Mesenchymal stem cell (in vitro differentiated cells and primary cell): ENCODE measurements at regions not wholly inside any gene's neighbourhood (a gene's known extent, or its start where the extent isn't known, plus 50 kb on each side); places are given as distances from the start of the nearest gene placed in this dataset.

Experiments used
- DNase-seq: peaks from one replicate; pipeline ENCODE4 v3.0.0-alpha.2; 2013
- H2AFZ ChIP-seq: one replicate; pipeline ENCODE4 v1.6.1; 2013; ENCODE audit warnings: low read depth, mild to moderate bottlenecking, control low read depth, inconsistent platforms, low read length, moderate library complexity
- H2AK5ac ChIP-seq: 2 replicates; pipeline ENCODE4 v1.6.1; 2013; ENCODE audit warnings: low read length, moderate library complexity, mild to moderate bottlenecking, inconsistent platforms; ENCODE audit not compliant: severe bottlenecking
- H2BK120ac ChIP-seq: one replicate; pipeline ENCODE4 v1.6.1; 2013; ENCODE audit warnings: low read depth, mild to moderate bottlenecking, inconsistent platforms, low read length, moderate library complexity
- H2BK12ac ChIP-seq, 2 experiments: one replicate each; pipeline ENCODE4 v1.6.1; 2013; ENCODE audit warnings: inconsistent platforms in 2 of 2, low read length in 2 of 2, mild to moderate bottlenecking in 2 of 2, moderate library complexity in 2 of 2, control low read depth in 1 of 2
- H2BK15ac ChIP-seq: one replicate; pipeline ENCODE4 v1.6.1; 2013; ENCODE audit warnings: mild to moderate bottlenecking, low read depth, inconsistent platforms; ENCODE audit not compliant: poor library complexity, severe bottlenecking
- H2BK5ac ChIP-seq: 2 replicates; pipeline ENCODE4 v1.6.1; 2013; ENCODE audit warnings: low read depth, mild to moderate bottlenecking, low read length, control low read depth, inconsistent platforms; ENCODE audit not compliant: poor library complexity, severe bottlenecking
- H3K14ac ChIP-seq, 2 experiments: one replicate each; pipeline ENCODE4 v1.6.1; 2013; ENCODE audit warnings: inconsistent platforms in 2 of 2, low read length in 2 of 2, control low read depth in 1 of 2, mild to moderate bottlenecking in 1 of 2, moderate library complexity in 1 of 2
- H3K18ac ChIP-seq, 2 experiments: one replicate each; pipeline ENCODE4 v1.6.1; 2013; ENCODE audit warnings: inconsistent platforms in 2 of 2, low read length in 2 of 2, control low read depth in 1 of 2, low read depth in 1 of 2, mild to moderate bottlenecking in 1 of 2
- H3K23ac ChIP-seq, 2 experiments: one replicate each; pipeline ENCODE4 v1.6.1; 2013; ENCODE audit warnings: inconsistent platforms in 2 of 2, low read length in 2 of 2, mild to moderate bottlenecking in 2 of 2, moderate library complexity in 2 of 2, control low read depth in 1 of 2
- H3K27ac ChIP-seq: 2 replicates; pipeline ENCODE4 v1.5.1; 2013; ENCODE audit warnings: mild to moderate bottlenecking, moderate library complexity, low read length, control low read depth, inconsistent platforms; ENCODE audit not compliant: poor library complexity, severe bottlenecking
- H3K27me3 ChIP-seq, 2 experiments: 2 replicates each; pipeline versions ENCODE4 v1.6.1 to v1.7.0; 2013; ENCODE audit warnings: low read length in 2 of 2, mild to moderate bottlenecking in 2 of 2, moderate library complexity in 2 of 2, control low read depth in 1 of 2, inconsistent platforms in 1 of 2; ENCODE audit not compliant: control insufficient read depth in 1 of 2, insufficient read depth in 1 of 2
- H3K36me3 ChIP-seq, 2 experiments: 2 replicates each; pipeline versions ENCODE4 v1.6.1 to v1.7.0; 2013; ENCODE audit warnings: low read length in 2 of 2, control low read depth in 1 of 2, inconsistent platforms in 1 of 2, low read depth in 1 of 2, mild to moderate bottlenecking in 1 of 2; ENCODE audit not compliant: insufficient read depth in 2 of 2, control insufficient read depth in 1 of 2
- H3K4ac ChIP-seq, 2 experiments: one replicate each; pipeline ENCODE4 v1.6.1; 2013; ENCODE audit warnings: inconsistent platforms in 2 of 2, low read length in 2 of 2, mild to moderate bottlenecking in 2 of 2, moderate library complexity in 2 of 2, control low read depth in 1 of 2, low read depth in 1 of 2
- H3K4me1 ChIP-seq: 2 replicates; pipeline ENCODE4 v1.6.1; 2013; ENCODE audit warnings: low read depth, low read length, control low read depth; ENCODE audit not compliant: control insufficient read depth, insufficient read depth
- H3K4me2 ChIP-seq: 2 replicates; pipeline ENCODE4 v1.6.1; 2013; ENCODE audit warnings: low read length, mild to moderate bottlenecking, inconsistent platforms; ENCODE audit not compliant: poor library complexity, severe bottlenecking
- H3K4me3 ChIP-seq, 2 experiments: 2 replicates each; pipeline versions ENCODE4 v1.5.1 to v1.7.0; 2013; ENCODE audit warnings: low read length in 2 of 2, mild to moderate bottlenecking in 2 of 2, control low read depth in 1 of 2, low read depth in 1 of 2; ENCODE audit not compliant: insufficient read depth in 1 of 2
- H3K79me1 ChIP-seq: replicated peaks from 2 replicates; pipeline ENCODE4 v1.6.1; 2013; ENCODE audit warnings: mild to moderate bottlenecking, control low read depth, low read length, inconsistent platforms; ENCODE audit not compliant: poor library complexity, severe bottlenecking
- H3K9ac ChIP-seq: 2 replicates; pipeline ENCODE4 v1.7.0; 2013; ENCODE audit warnings: mild to moderate bottlenecking, low read length, moderate library complexity
- H3K9me3 ChIP-seq: 2 replicates; pipeline ENCODE4 v1.7.0; 2013; ENCODE audit warnings: mild to moderate bottlenecking, low read length; ENCODE audit not compliant: control insufficient read depth
- H4K8ac ChIP-seq: one replicate; pipeline ENCODE4 v1.6.1; 2013; ENCODE audit warnings: inconsistent platforms, mild to moderate bottlenecking, low read length, moderate library complexity
- H4K91ac ChIP-seq: one replicate; pipeline ENCODE4 v1.6.1; 2013; ENCODE audit warnings: mild to moderate bottlenecking, low read length, inconsistent platforms
- WGBS: methylation state at CpG from one replicate; pipeline ENCODE4 v1.1.7; 2013; ENCODE audit warnings: mixed read lengths; 5-methylcytosine and 5-hydroxymethylcytosine counted together

GRCh38 chr9:93869088-93869487 lies 86.1 kb downstream of the BARX1 start:
- no peak overlapping the region for H3K18ac ChIP-seq
- no peak overlapping the region for H3K4ac ChIP-seq
- no peak overlapping the region for H4K91ac ChIP-seq
- H3K36me3 ChIP-seq, result no peaks in the 10 kb centered on the region
- no peak for DNase-seq
- peaks cover 8% of the 10 kb centered on the region for H3K9me3 ChIP-seq
- H4K8ac ChIP-seq, result no peak overlapping the region
- no peak overlapping the region for H3K4me2 ChIP-seq
- H3K14ac ChIP-seq, result no peak overlapping the region
- H3K23ac ChIP-seq, result no peak overlapping the region
- no peak overlapping the region for H3K27ac ChIP-seq
- WGBS, result 70% methylated on average over 3 of the region's 5 CpGs
- H3K27me3 ChIP-seq, result no peaks in the 10 kb centered on the region
- no peak overlapping the region for H3K4me3 ChIP-seq
- no peak overlapping the region for H2BK5ac ChIP-seq
- no peak overlapping the region for H2BK120ac ChIP-seq
- no peak overlapping the region for H2BK15ac ChIP-seq
- H2AFZ ChIP-seq, result no peak overlapping the region
- H2BK12ac ChIP-seq, result no peak overlapping the region
- H3K4me1 ChIP-seq, result no peaks in the 10 kb centered on the region
- no peak overlapping the region for H3K9ac ChIP-seq
- H2AK5ac ChIP-seq, result no peak overlapping the region
- H3K79me1 ChIP-seq, result no peaks in the 10 kb centered on the region

- Histone ChIP-seq H4K91ac (no peak overlapping the region), H3K27me3 (peaks cover 0 to 7% of the 10 kb centered on the region in 2 experiments), H2AK5ac (no peak overlapping the region), H3K9me3 (no peaks in the 10 kb centered on the region), H3K4me1 (no peaks in the 10 kb centered on the region), H4K8ac (no peak overlapping the region), H3K27ac (no peak overlapping the region), H3K36me3 (no peaks in the 10 kb centered on the region), H3K4ac (no peak overlapping the region), H3K23ac (no peak overlapping the region), H3K14ac (no peak overlapping the region), H2BK15ac (no peak overlapping the region), H2AFZ (no peak overlapping the region), H2BK5ac (no peak overlapping the region), H2BK120ac (no peak overlapping the region), H2BK12ac (no peak overlapping the region), H3K4me2 (no peak overlapping the region), H3K79me1 (no peaks in the 10 kb centered on the region), H3K18ac (no peak overlapping the region), H3K4me3 (no peak overlapping the region), H3K9ac (no peak overlapping the region)
- 70% methylated on average over 4 of the region's 5 CpGs for WGBS
- DNase-seq, result no peak
Observed at GRCh38 chr9:93865716-93866115, 89.4 kb downstream of the BARX1 start.

GRCh38 chr9:93865245-93865644 lies 89.9 kb downstream of the BARX1 start:
- H3K79me1 ChIP-seq, result no peaks in the 10 kb centered on the region
- H3K4me3 ChIP-seq, result no peak overlapping the region
- no peak overlapping the region for H3K9ac ChIP-seq
- no peak overlapping the region for H2AFZ ChIP-seq
- H2AK5ac ChIP-seq, result no peak overlapping the region
- H2BK12ac ChIP-seq, result no peak overlapping the region
- H3K23ac ChIP-seq, result no peak overlapping the region
- no peak overlapping the region for H4K91ac ChIP-seq
- H3K27ac ChIP-seq, result no peak overlapping the region
- H3K18ac ChIP-seq, result no peak overlapping the region
- H3K36me3 ChIP-seq, result no peaks in the 10 kb centered on the region
- no peak overlapping the region for H2BK120ac ChIP-seq
- peaks cover 0 to 10% of the 10 kb centered on the region in 2 experiments for H3K27me3 ChIP-seq
- H2BK5ac ChIP-seq, result no peak overlapping the region
- 87% methylated on average over 7 of the region's 7 CpGs for WGBS
- no peak for DNase-seq
- no peak overlapping the region for H3K14ac ChIP-seq
- H3K9me3 ChIP-seq, result no peaks in the 10 kb centered on the region
- no peak overlapping the region for H4K8ac ChIP-seq
- no peak overlapping the region for H2BK15ac ChIP-seq
- no peak overlapping the region for H3K4ac ChIP-seq
- H3K4me2 ChIP-seq, result no peak overlapping the region
- no peaks in the 10 kb centered on the region for H3K4me1 ChIP-seq

DNA sequence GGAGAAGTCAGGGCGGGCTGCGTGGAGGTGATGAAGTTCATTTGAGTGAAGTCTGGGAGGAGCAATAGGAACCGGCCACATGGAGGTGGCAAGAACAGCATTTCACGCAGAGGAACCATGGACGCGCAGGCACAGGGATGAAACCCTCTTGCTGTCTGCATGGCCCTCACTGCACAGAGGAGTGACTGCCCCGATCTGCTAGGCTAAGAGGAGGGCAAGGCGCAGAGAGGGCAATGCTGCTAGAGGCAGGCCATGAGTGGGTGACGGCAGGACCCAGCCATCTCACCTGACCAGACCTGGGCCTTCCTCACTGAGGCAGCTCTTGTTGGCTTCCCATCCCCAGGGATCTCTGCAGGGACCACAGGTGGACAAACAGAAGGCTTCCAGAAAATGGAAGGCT lies 90.3 kb downstream of the BARX1 start:
- no peak overlapping the region for H3K18ac ChIP-seq
- no peak overlapping the region for H4K8ac ChIP-seq
- no peak overlapping the region for H3K4ac ChIP-seq
- H3K36me3 ChIP-seq, result no peaks in the 10 kb centered on the region
- no peak overlapping the region for H2AK5ac ChIP-seq
- H2BK5ac ChIP-seq, result no peak overlapping the region
- H3K27ac ChIP-seq, result no peak overlapping the region
- no peak overlapping the region for H2AFZ ChIP-seq
- H2BK120ac ChIP-seq, result no peak overlapping the region
- no peak overlapping the region for H3K9ac ChIP-seq
- H3K9me3 ChIP-seq, result no peaks in the 10 kb centered on the region
- no peak overlapping the region for H3K23ac ChIP-seq
- H4K91ac ChIP-seq, result no peak overlapping the region
- no peak overlapping the region for H2BK15ac ChIP-seq
- peaks cover 0 to 14% of the 10 kb centered on the region in 2 experiments for H3K27me3 ChIP-seq
- DNase-seq, result no peak
- no peak overlapping the region for H3K4me3 ChIP-seq
- H3K4me2 ChIP-seq, result no peak overlapping the region
- H3K79me1 ChIP-seq, result no peaks in the 10 kb centered on the region
- H2BK12ac ChIP-seq, result no peak overlapping the region
- H3K4me1 ChIP-seq, result no peaks in the 10 kb centered on the region
- no peak overlapping the region for H3K14ac ChIP-seq
- WGBS, result 88% methylated on average over 9 of the region's 9 CpGs
